ENCODE measurements at regions not wholly inside any gene's neighbourhood (a gene's known extent, or its start where the extent isn't known, plus 50 kb on each side); places are given as distances from the start of the nearest gene placed in this dataset.

DNA sequence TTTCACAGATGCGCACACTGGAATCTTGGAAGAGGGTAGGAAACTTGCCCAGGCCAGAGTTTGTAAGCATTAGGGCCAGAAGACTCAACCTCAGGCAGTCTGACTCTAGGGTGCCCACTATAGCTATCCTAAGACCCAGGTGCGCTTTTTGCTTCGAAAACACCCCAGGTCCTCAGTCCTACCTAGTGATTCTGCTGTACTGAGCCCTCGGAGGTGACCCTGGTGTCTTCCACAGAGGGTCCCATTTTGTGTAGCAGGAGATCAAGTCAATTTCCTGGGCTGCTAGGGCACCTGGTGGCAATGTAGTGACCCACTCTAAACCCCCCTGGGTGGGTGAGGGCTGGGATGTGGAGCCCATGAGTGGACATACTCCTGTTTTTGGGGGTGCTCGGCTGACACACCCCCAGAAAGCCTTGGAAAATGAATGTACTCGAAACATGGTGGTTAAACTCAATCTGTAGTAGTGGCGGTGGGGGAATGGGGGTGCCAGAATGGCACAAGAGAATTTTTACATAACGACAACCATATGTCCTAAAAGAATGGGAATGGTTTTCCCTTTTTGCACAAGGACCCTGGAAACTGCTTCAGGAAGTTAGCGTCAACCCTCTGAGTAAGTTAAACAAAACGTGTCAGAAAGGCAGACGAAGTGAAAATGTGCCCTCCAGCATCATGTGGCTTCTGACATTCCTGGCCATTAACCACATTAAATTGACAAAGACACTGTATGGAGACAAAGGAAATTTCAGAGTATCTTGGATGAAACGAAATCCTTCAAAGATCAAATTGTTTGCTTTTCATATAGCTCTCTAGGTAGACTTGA lies 218.0 kb upstream of the COPS8 start:
- intact Hi-C loops (cut with DNase I) = no loop called here
- Histone ChIP-seq H3K4me1 (no peaks in the 10 kb centered on the region), H3K27me3 (no peaks in the 10 kb centered on the region), H3K4me3 (no peak overlapping the region), H3K36me3 (no peaks in the 10 kb centered on the region), H3K9me3 (no peaks in the 10 kb centered on the region), H3K27ac (no peak overlapping the region)
- 79 to 82% methylated on average over 12 of the region's 12 CpGs for WGBS, 2 donors
- DNase-seq = peak; percentile 35
- TF ChIP-seq POLR2AphosphoS5 (IDR thresholded peaks at IDR 0.05) (no peak), POLR2A (IDR thresholded peaks at IDR 0.05) (no peak), EP300 (IDR thresholded peaks at IDR 0.05) (no peak)
- TF ChIP-seq, protein P1, sequence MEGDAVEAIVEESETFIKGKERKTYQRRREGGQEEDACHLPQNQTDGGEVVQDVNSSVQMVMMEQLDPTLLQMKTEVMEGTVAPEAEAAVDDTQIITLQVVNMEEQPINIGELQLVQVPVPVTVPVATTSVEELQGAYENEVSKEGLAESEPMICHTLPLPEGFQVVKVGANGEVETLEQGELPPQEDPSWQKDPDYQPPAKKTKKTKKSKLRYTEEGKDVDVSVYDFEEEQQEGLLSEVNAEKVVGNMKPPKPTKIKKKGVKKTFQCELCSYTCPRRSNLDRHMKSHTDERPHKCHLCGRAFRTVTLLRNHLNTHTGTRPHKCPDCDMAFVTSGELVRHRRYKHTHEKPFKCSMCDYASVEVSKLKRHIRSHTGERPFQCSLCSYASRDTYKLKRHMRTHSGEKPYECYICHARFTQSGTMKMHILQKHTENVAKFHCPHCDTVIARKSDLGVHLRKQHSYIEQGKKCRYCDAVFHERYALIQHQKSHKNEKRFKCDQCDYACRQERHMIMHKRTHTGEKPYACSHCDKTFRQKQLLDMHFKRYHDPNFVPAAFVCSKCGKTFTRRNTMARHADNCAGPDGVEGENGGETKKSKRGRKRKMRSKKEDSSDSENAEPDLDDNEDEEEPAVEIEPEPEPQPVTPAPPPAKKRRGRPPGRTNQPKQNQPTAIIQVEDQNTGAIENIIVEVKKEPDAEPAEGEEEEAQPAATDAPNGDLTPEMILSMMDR (IDR thresholded peaks at IDR 0.05) = no peak

DNA sequence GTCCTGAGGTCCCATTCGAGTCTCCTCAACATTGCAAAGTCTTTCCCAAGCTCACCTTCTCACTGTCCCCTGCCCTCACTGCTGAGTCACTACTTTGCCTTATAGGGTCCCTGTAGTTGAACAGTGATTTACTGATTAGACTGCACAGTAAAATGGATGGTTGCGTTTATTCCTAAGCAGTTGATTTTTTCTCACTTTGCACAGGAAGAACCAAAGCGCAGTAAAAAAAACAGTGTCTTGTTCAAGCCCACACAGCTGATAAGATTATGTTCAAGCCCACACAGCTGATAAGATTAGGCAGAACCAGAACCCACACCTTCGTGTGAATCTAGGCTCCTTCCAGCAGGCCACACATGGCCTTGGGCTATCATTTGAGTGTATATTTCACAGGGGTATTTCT lies 215.3 kb upstream of the COPS8 start:
- 52 to 54% methylated on average over 4 of the region's 4 CpGs for WGBS, 2 donors
- no peak overlapping the region for H3K4me3 ChIP-seq
- no peak for DNase-seq
- H3K27me3 ChIP-seq = no peaks in the 10 kb centered on the region
- intact Hi-C loops (cut with DNase I) = no loop called here
- TF ChIP-seq EP300 (IDR thresholded peaks at IDR 0.05) (no peak), POLR2AphosphoS5 (IDR thresholded peaks at IDR 0.05) (no peak), POLR2A (IDR thresholded peaks at IDR 0.05) (no peak)
- TF ChIP-seq, protein P1 (IDR thresholded peaks at IDR 0.05) = no peak
- no peaks in the 10 kb centered on the region for H3K9me3 ChIP-seq
- H3K4me1 ChIP-seq = no peaks in the 10 kb centered on the region
- no peak overlapping the region for H3K27ac ChIP-seq
- no peaks in the 10 kb centered on the region for H3K36me3 ChIP-seq

DNA sequence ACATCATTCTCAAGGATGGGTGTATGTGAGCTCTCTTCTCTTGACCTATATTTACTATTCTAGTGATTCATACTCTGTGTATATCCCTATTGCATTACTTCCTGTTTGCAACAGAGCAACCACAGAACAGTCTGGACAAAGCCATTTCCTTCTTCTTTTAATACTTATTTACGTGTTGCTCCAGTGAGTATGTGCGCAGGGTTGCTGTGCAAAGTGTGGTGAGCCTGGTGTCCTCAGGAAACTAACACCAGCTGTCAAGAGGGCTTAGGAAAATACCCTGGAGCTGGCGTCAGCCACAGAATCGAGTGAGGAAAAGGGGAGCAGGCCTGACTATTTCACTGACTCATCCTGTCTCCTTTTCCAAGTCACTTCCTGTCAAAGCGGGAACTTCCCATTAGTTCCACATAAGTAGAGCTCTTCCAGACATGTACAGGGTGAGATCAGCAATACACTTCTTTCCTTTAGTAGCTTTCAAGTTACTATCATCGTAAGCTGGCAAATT lies 214.1 kb upstream of the COPS8 start:
- Histone ChIP-seq H3K9me3 (no peaks in the 10 kb centered on the region), H3K4me3 (no peak overlapping the region), H3K27me3 (no peaks in the 10 kb centered on the region), H3K4me1 (no peaks in the 10 kb centered on the region), H3K27ac (peak overlapping the region in 3 of 4 donors; percentile 5 to 46 (median 26)), H3K36me3 (no peaks in the 10 kb centered on the region)
- WGBS, 2 donors = 36 to 61% methylated on average over 6 of the region's 6 CpGs
- intact Hi-C loops (cut with DNase I) = no loop called here
- peak; percentile 86 for DNase-seq
- TF ChIP-seq EP300 (IDR thresholded peaks at IDR 0.05) = peak; percentile 55 to 92 (median 82)
- no peak for TF ChIP-seq POLR2A (IDR thresholded peaks at IDR 0.05)
- TF ChIP-seq POLR2AphosphoS5 (IDR thresholded peaks at IDR 0.05) = peak; percentile 7 to 59 (median 42)
- TF ChIP-seq, protein P1 (IDR thresholded peaks at IDR 0.05) = no peak

DNA sequence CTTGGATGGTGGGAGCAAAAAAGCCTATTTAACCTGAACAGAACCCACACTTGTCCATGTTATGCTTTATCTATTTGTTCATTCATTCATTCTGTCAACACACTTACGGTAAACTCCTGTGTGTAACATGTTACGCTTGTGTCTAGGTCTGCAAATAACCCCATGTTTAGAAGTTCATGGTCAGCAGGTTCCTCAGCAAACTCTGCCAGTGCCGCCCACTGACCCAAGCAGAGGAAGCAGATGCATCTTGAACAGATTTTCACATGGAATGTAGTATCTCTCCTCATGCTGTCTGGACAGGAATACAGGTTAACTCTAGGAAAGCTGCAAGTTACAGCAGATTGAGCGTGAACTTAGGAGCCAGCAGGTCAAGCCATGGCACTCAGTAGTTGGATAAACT lies 213.7 kb upstream of the COPS8 start:
- intact Hi-C loops (cut with DNase I) = no loop called here
- Histone ChIP-seq H3K36me3 (no peaks in the 10 kb centered on the region), H3K9me3 (no peaks in the 10 kb centered on the region), H3K27me3 (no peaks in the 10 kb centered on the region), H3K4me1 (no peaks in the 10 kb centered on the region), H3K4me3 (no peak overlapping the region), H3K27ac (peak overlapping the region in 3 of 4 donors; percentile 5 to 46 (median 26))
- no peak for DNase-seq
- TF ChIP-seq EP300 (IDR thresholded peaks at IDR 0.05) (no peak), POLR2A (IDR thresholded peaks at IDR 0.05) (no peak), POLR2AphosphoS5 (IDR thresholded peaks at IDR 0.05) (no peak)
- TF ChIP-seq, protein P1 (IDR thresholded peaks at IDR 0.05) = no peak
- 81 to 92% methylated on average over 4 of the region's 4 CpGs for WGBS, 2 donors
